Heart right ventricle (tissue), 16 donors: ENCODE measurements at regions not wholly inside any gene's neighbourhood (a gene's known extent, or its start where the extent isn't known, plus 50 kb on each side); places are given as distances from the start of the nearest gene placed in this dataset.

Experiments
- ATAC-seq, 8 donors: fragments of 200-7000 bp; cut with Tn5 transposase; one replicate each; pipeline ENCODE4 v1.9.1; 2020; ENCODE audit warnings: mild to moderate bottlenecking in 8 of 8, moderate library complexity in 8 of 8, moderate number of reproducible peaks in 1 of 8
- DNase-seq, 2 donors: peaks; one replicate each; pipeline ENCODE4 v3.0.0-alpha.2; 2020
- H3K27ac ChIP-seq, 10 donors: fragments of 200-600 bp; sonication (generic) in 2 of 10; one replicate each; pipeline versions ENCODE4 v1.5.0 to v1.8.0; 2020 to 2022; ENCODE audit warnings: mild to moderate bottlenecking in 3 of 10
- H3K27me3 ChIP-seq, 7 donors: fragments of 200-600 bp; one replicate each; pipeline ENCODE4 v1.8.0; 2021 to 2022; ENCODE audit warnings: mild to moderate bottlenecking in 2 of 7
- H3K36me3 ChIP-seq, 9 donors: fragments of 200-600 bp; sonication (generic) in 1 of 9; one replicate each; pipeline versions ENCODE4 v1.5.0 to v1.8.0; 2020 to 2022; ENCODE audit warnings: mild to moderate bottlenecking in 2 of 9
- H3K4me1 ChIP-seq, 9 donors: fragments of 200-600 bp; sonication (generic) in 1 of 9; one replicate each; pipeline versions ENCODE4 v1.5.0 to v1.8.0; 2020 to 2022; ENCODE audit warnings: mild to moderate bottlenecking in 4 of 9
- H3K4me3 ChIP-seq, 10 donors: fragments of 200-600 bp; sonication (generic) in 2 of 10; one replicate each; pipeline versions ENCODE4 v1.5.0 to v1.8.0; 2020 to 2022; ENCODE audit warnings: mild to moderate bottlenecking in 7 of 10, moderate library complexity in 2 of 10
- H3K9me3 ChIP-seq, 11 donors: fragments of 200-600 bp in 10 of 11; sonication (generic) in 2 of 11; one replicate each; pipeline versions ENCODE4 v1.5.0 to v1.8.0; 2013 to 2022; ENCODE audit warnings: mild to moderate bottlenecking in 2 of 11, control low read depth in 1 of 11, moderate library complexity in 1 of 11
- WGBS, 2 donors: extraction: QIAGEN DNeasy Blood & Tissue Kit; methylation state at CpG; one replicate each; pipeline ENCODE4 v1.1.7; 2013; ENCODE audit warnings: inconsistent platforms in 1 of 2; 5-methylcytosine and 5-hydroxymethylcytosine counted together
- intact Hi-C, 10 donors: fragments of 100-400 bp; cut with DNase I; formaldehyde crosslinking; loops; one replicate each; pipeline versions ENCODE4 v1.11.1 to v1.14.2; 2022
- TF ChIP-seq, protein P1 (sequence below), 9 donors: fragments of 200-600 bp; sonication (generic) in 2 of 9; IDR thresholded peaks; one replicate each; pipeline versions ENCODE4 v1.5.0 to v1.8.0; 2021 to 2022; ENCODE audit warnings: antibody characterized with exemption in 9 of 9, mild to moderate bottlenecking in 5 of 9, moderate library complexity in 1 of 9
- donor health status: Arrhythmogenic right ventricular cardiomyopathy.
- donor health status: ischemic (EF 13 %, LVEDD 7.1; RV severe dilation, severe dysfunction).
- donor health status: healthy with polysubstance abuse.
- donor health status: DM: no; HTN: yes; CAD: no.
- donor health status: DM: no; HTN: no; CAD: no.
- donor health status: ischemic (EF 25% LVEDD 6.9; RV normal size, moderate dysfunction).
- donor health status: ischemic (EF 25% LVEDD 5.7; RV mildly dilated, moderate dysfunction).
- donor health status: healthy.
- donor health status: DM: yes; HTN: yes; CAD: no.
- donor health status: Ischemic cardiomyopathy.
- donor health status: ischemic (EF 35%, LVEDD 5.7; RV mildly dilated, moderate dysfunction).
- donor health status: nonischemic (EF 11% LVEDD 7.7; RV severe dilation, severe dysfunction).
- donor health status: DM: yes; HTN: yes; CAD: no.
- donor health status: PGD.
- donor health status: ischemic (EF 29% LVEDD 5.4; RV normal size, mild dysfunction).
- donor health status: nonischemic (EF 23%, LVEDD 6.1; RV moderate dilation, normal function).

DNA sequence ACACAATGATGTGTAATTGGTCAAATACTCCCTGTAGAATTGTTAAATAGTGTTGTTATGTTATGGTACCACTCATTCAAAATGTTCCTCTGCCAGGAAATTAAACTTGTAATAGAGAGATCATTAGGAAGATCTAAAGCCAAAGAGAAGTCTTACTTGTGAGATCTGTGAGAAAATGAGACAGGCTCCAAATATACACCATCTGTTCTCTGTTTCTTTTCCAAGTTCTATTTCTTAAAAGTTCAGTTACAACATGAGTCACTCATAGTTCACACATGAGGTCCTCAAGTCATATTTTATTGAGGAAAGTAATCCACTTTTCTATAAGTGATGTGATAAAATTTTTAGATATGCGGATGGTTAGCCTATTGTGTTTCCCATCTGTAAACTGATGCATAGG is 1038.1 kb upstream of the PRR20A start:
- Histone ChIP-seq H3K27ac (no peak overlapping the region), H3K4me1 (no peaks in the 10 kb centered on the region), H3K27me3 (no peaks in the 10 kb centered on the region), H3K9me3 (peaks cover 0 to 27% (median 3%) of the 10 kb centered on the region in 11 donors), H3K36me3 (no peaks in the 10 kb centered on the region), H3K4me3 (no peak overlapping the region)
- WGBS, 2 donors = 76 to 84% methylated on average over 1 of the region's 1 CpG
- intact Hi-C loops = no loop called here
- DNase-seq (no peak), ATAC-seq (no peak)
- TF ChIP-seq, protein P1, sequence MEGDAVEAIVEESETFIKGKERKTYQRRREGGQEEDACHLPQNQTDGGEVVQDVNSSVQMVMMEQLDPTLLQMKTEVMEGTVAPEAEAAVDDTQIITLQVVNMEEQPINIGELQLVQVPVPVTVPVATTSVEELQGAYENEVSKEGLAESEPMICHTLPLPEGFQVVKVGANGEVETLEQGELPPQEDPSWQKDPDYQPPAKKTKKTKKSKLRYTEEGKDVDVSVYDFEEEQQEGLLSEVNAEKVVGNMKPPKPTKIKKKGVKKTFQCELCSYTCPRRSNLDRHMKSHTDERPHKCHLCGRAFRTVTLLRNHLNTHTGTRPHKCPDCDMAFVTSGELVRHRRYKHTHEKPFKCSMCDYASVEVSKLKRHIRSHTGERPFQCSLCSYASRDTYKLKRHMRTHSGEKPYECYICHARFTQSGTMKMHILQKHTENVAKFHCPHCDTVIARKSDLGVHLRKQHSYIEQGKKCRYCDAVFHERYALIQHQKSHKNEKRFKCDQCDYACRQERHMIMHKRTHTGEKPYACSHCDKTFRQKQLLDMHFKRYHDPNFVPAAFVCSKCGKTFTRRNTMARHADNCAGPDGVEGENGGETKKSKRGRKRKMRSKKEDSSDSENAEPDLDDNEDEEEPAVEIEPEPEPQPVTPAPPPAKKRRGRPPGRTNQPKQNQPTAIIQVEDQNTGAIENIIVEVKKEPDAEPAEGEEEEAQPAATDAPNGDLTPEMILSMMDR (IDR thresholded peaks at IDR 0.05) = no peak

DNA sequence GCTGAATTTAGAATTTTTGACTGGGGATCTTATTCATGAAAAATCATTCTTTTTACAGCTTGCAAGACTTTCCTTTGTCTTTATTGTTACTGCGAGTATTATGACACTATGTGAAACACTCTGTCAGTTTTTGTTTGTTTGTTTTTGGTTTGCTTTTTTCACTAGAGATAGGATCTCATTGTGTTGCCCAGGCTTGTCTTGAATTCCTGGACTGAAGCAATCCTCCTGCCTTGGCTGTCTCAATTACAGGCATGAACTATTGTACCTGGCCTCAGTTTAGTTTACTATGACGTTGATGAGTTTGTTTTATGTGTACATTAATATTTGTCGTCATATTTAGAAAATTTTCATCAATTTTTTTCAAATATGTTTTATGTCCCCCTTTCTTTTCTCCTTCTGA is 1030.0 kb upstream of the PRR20A start:
- Histone ChIP-seq H3K4me1 (no peaks in the 10 kb centered on the region), H3K27me3 (no peaks in the 10 kb centered on the region), H3K4me3 (no peak overlapping the region), H3K27ac (no peak overlapping the region), H3K9me3 (peaks cover 0 to 5% (median 0%) of the 10 kb centered on the region in 11 donors), H3K36me3 (no peaks in the 10 kb centered on the region)
- TF ChIP-seq, protein P1 (IDR thresholded peaks at IDR 0.05) = no peak
- intact Hi-C loops = no loop called here
- DNase-seq (no peak), ATAC-seq (no peak)
- 48 to 75% methylated on average over 3 of the region's 3 CpGs for WGBS, 2 donors

DNA sequence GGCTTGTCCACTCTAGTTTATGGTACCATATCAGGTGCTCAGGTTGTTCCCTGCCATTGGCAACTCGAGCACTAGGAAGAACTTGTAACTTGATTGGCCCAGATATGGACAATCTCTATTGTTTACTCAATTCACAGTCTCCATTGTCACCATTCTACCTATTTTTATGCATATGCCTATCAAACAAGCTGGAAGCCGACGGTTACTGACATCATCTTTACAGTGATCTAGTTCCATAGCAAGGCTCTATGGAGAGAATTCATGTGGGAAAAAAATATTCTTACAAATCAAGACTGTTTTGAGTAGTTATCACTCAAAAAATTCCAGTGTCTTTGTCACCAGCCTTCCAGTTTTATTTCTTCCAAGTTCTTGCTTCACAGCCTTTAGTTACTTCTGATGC is 1006.2 kb upstream of the PRR20A start:
- WGBS, 2 donors = 58 to 70% methylated on average over 3 of the region's 3 CpGs
- Histone ChIP-seq H3K27me3 (no peaks in the 10 kb centered on the region), H3K4me3 (no peak overlapping the region), H3K27ac (no peak overlapping the region), H3K36me3 (no peaks in the 10 kb centered on the region), H3K9me3 (peaks cover 0 to 18% (median 0%) of the 10 kb centered on the region in 11 donors), H3K4me1 (no peaks in the 10 kb centered on the region)
- TF ChIP-seq, protein P1 (IDR thresholded peaks at IDR 0.05) = no peak
- intact Hi-C loops = no loop called here
- ATAC-seq (no peak), DNase-seq (no peak)

DNA sequence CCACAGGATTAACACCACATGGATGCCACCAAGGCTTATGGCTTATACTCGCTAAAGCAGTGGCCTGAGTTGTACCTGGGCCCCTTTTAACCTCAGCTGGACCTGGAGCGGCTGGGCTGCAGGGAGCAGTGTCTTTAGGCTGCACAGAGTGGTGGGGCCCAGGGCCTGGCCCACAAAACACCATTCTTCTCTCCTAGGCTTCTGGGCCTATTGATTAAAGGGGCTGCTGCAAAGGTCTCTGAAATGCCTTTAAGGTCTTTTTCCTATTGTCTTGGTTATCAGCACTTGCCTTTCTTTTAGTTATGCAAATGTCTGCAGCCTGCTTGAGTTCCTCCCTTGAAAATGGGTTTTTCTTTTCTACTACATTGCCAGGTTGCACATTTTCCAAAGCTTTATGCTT is 973.9 kb upstream of the PRR20A start:
- 66 to 79% methylated on average over 2 of the region's 2 CpGs for WGBS, 2 donors
- H3K4me3 ChIP-seq = no peak overlapping the region
- DNase-seq (no peak), ATAC-seq (no peak)
- no peaks in the 10 kb centered on the region for H3K36me3 ChIP-seq
- no peaks in the 10 kb centered on the region for H3K27me3 ChIP-seq
- H3K27ac ChIP-seq = no peak overlapping the region
- TF ChIP-seq, protein P1 (IDR thresholded peaks at IDR 0.05) = no peak
- intact Hi-C loops = no loop called here
- peaks cover 0 to under 1% (median 0%) of the 10 kb centered on the region in 11 donors for H3K9me3 ChIP-seq
- no peaks in the 10 kb centered on the region for H3K4me1 ChIP-seq

DNA sequence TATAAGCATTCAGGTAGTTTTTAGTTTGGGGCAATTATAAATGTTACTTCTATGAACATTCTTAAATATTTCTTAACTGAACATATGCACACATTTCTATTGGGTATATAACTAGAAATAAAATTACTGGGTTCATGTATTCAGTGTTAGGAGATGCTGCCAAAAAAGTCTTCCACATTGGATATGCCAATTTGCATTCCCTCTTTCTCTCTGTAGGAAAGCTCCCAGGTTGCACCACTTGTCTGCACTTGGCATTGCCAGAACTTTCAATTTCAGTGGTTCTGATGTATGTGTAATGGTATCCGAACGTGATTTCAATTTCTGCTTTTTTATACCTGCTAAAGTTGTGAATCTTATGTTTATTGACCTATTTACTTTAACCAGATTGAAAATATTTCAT is 972.1 kb upstream of the PRR20A start:
- Histone ChIP-seq H3K27me3 (no peaks in the 10 kb centered on the region), H3K9me3 (no peaks in the 10 kb centered on the region), H3K4me1 (no peaks in the 10 kb centered on the region), H3K27ac (no peak overlapping the region), H3K36me3 (no peaks in the 10 kb centered on the region), H3K4me3 (no peak overlapping the region)
- ATAC-seq (no peak), DNase-seq (no peak)
- TF ChIP-seq, protein P1 (IDR thresholded peaks at IDR 0.05) = no peak
- 80 to 81% methylated on average over 2 of the region's 2 CpGs for WGBS, 2 donors
- intact Hi-C loops = no loop called here
